ENCODE measurements at regions not wholly inside any gene's neighbourhood (a gene's known extent, or its start where the extent isn't known, plus 50 kb on each side); places are given as distances from the start of the nearest gene placed in this dataset.

GRCh38 chr2:156046900-156047299, 285.6 kb downstream of the NR4A2 start:
- CTCF ChIA-PET = no interaction called here
- no peaks in the 10 kb centered on the region for H3K4me1 ChIP-seq (ENCODE audit: control insufficient read depth, extremely low read depth, insufficient read depth, low read length)
- no peaks in the 10 kb centered on the region for H3K9me1 ChIP-seq (replicated peaks; ENCODE audit: control insufficient read depth, extremely low read depth, insufficient read depth, low read length)
- TF ChIP-seq JUN (IDR thresholded peaks at IDR 0.05; ENCODE audit: borderline replicate concordance, insufficient read depth, insufficient read length, low read depth) = no peak
- no peak for TF ChIP-seq GATA2 (IDR thresholded peaks at IDR 0.05; ENCODE audit: insufficient read depth, insufficient read length, low read depth, low read length)
- no peak for TF ChIP-seq MAX (IDR thresholded peaks at IDR 0.05; ENCODE audit: insufficient read depth, insufficient read length)
- TF ChIP-seq MYC (IDR thresholded peaks at IDR 0.05; ENCODE audit: low read depth, low read length) = no peak
- no peak for TF ChIP-seq POLR2A (IDR thresholded peaks at IDR 0.05; ENCODE audit: low read depth, low read length)
- no peaks in the 10 kb centered on the region for H3K9me3 ChIP-seq (replicated peaks; ENCODE audit: control insufficient read depth, insufficient read depth, low read length)
- no peaks in the 10 kb centered on the region for H3K79me2 ChIP-seq (ENCODE audit: control insufficient read depth, insufficient read depth, low read length)
- no peak for FAIRE-seq
- intact Hi-C loops (cut with micrococcal nuclease) = loop anchor here (5.0 kb wide), 1 partner anchor 1160 kb away; no protein-coding TSS in a partner anchor
- no peak overlapping the region for H3K4me3 ChIP-seq (replicated peaks in 1 of 3; ENCODE audit: insufficient read depth in 1 of 3, low read depth in 1 of 3, low read length in 3 of 3)
- H3K9ac ChIP-seq (replicated peaks; ENCODE audit: extremely low read depth, insufficient read depth, low read length) = no peak overlapping the region
- no peak for DNase-seq (ENCODE audit: low read depth, low spot score)
- H3K27me3 ChIP-seq (ENCODE audit: control insufficient read depth in 2 of 2, insufficient read depth in 2 of 2, low read length in 2 of 2) = no peaks in the 10 kb centered on the region
- no peak overlapping the region for H2AFZ ChIP-seq (ENCODE audit: low read depth, low read length)
- no TSS peak for BruUV-seq (replicated peaks)
- H3K4me2 ChIP-seq (ENCODE audit: insufficient read depth, low read length) = no peak overlapping the region
- no peaks in the 10 kb centered on the region for H4K20me1 ChIP-seq (replicated peaks; ENCODE audit: control insufficient read depth, extremely low read depth, insufficient read depth, low read length)
- dilution Hi-C loops (cut with MboI; ENCODE audit: extremely low pct_ligation_motif_present, low sequenced_read_pairs) = no loop called here
- POLR2A ChIA-PET = no interaction called here
- no peaks in the 10 kb centered on the region for H3K36me3 ChIP-seq (ENCODE audit: control insufficient read depth in 2 of 2, extremely low read depth in 1 of 2, insufficient read depth in 2 of 2, low read length in 2 of 2)
- no peak overlapping the region for H3K27ac ChIP-seq (ENCODE audit: insufficient read depth, low read depth, low read length)

DNA sequence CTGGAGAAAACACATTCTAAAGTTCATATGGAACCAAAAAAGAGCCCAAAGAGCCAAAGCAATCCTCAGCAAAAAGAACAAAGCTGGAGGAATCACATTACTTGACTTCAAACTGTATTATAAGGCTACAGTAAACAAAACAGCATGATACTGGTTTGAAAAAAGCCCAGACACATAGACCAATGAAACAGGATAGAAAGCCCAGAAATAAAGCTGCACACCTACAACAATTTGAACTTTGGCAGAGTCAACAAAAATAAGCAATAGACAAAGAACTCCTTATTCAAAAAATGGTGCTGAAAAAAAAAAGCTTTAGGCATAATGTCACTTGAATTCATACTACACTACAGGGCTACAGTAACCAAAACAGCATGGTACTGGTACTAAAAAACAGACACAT, 289.6 kb downstream of the NR4A2 start:
- H3K27ac ChIP-seq (ENCODE audit: insufficient read depth, low read depth, low read length) = no peak overlapping the region
- no TSS peak for BruUV-seq (replicated peaks)
- dilution Hi-C loops (cut with MboI; ENCODE audit: extremely low pct_ligation_motif_present, low sequenced_read_pairs) = no loop called here
- H3K4me3 ChIP-seq (replicated peaks in 1 of 3; ENCODE audit: insufficient read depth in 1 of 3, low read depth in 1 of 3, low read length in 3 of 3) = no peak overlapping the region
- H2AFZ ChIP-seq (ENCODE audit: low read depth, low read length) = no peak overlapping the region
- no peaks in the 10 kb centered on the region for H3K36me3 ChIP-seq (ENCODE audit: control insufficient read depth in 2 of 2, extremely low read depth in 1 of 2, insufficient read depth in 2 of 2, low read length in 2 of 2)
- intact Hi-C loops (cut with micrococcal nuclease) = no loop called here
- no peaks in the 10 kb centered on the region for H3K27me3 ChIP-seq (ENCODE audit: control insufficient read depth in 2 of 2, insufficient read depth in 2 of 2, low read length in 2 of 2)
- no peaks in the 10 kb centered on the region for H4K20me1 ChIP-seq (replicated peaks; ENCODE audit: control insufficient read depth, extremely low read depth, insufficient read depth, low read length)
- H3K9me1 ChIP-seq (replicated peaks; ENCODE audit: control insufficient read depth, extremely low read depth, insufficient read depth, low read length) = no peaks in the 10 kb centered on the region
- FAIRE-seq = no peak
- no peak for TF ChIP-seq MAX (IDR thresholded peaks at IDR 0.05; ENCODE audit: insufficient read depth, insufficient read length)
- TF ChIP-seq FOS (IDR thresholded peaks at IDR 0.05; ENCODE audit: borderline replicate concordance, insufficient read depth, low read length) = no peak
- no peak for TF ChIP-seq POLR2A (IDR thresholded peaks at IDR 0.05; ENCODE audit: low read depth, low read length)
- TF ChIP-seq JUN (IDR thresholded peaks at IDR 0.05; ENCODE audit: borderline replicate concordance, insufficient read depth, insufficient read length, low read depth) = no peak
- TF ChIP-seq EZH2 (IDR thresholded peaks at IDR 0.05; ENCODE audit: borderline replicate concordance, low read depth, low read length, severe bottlenecking) = no peak
- no peak for TF ChIP-seq POLR2AphosphoS5 (IDR thresholded peaks at IDR 0.05; ENCODE audit: insufficient read depth, low read depth, low read length)
- no peak for TF ChIP-seq GATA2 (IDR thresholded peaks at IDR 0.05; ENCODE audit: insufficient read depth, insufficient read length, low read depth, low read length)
- no peak for TF ChIP-seq MYC (IDR thresholded peaks at IDR 0.05; ENCODE audit: low read depth, low read length)
- TF ChIP-seq CTCF (IDR thresholded peaks at IDR 0.05; ENCODE audit: extremely low read depth in 1 of 2, insufficient read depth in 1 of 2, low read depth in 1 of 2, low read length in 2 of 2) = no peak
- no peaks in the 10 kb centered on the region for H3K4me1 ChIP-seq (ENCODE audit: control insufficient read depth, extremely low read depth, insufficient read depth, low read length)
- no peak overlapping the region for H3K4me2 ChIP-seq (ENCODE audit: insufficient read depth, low read length)
- ChIA-PET CTCF (no interaction called here), POLR2A (no interaction called here)
- no peaks in the 10 kb centered on the region for H3K79me2 ChIP-seq (ENCODE audit: control insufficient read depth, insufficient read depth, low read length)
- H3K9ac ChIP-seq (replicated peaks; ENCODE audit: extremely low read depth, insufficient read depth, low read length) = no peak overlapping the region
- H3K9me3 ChIP-seq (replicated peaks; ENCODE audit: control insufficient read depth, insufficient read depth, low read length) = no peaks in the 10 kb centered on the region
- DNase-seq (ENCODE audit: low read depth, low spot score) = no peak
